ENCODE measurements at regions not wholly inside any gene's neighbourhood (a gene's known extent, or its start where the extent isn't known, plus 50 kb on each side); places are given as distances from the start of the nearest gene placed in this dataset.

GRCh38 chr7:157470017-157470322 lies 133.2 kb downstream of the DNAJB6 start:
- TF ChIP-seq CTCF (IDR thresholded peaks at IDR 0.05) = no peak
- Histone ChIP-seq H3K4me1 (ENCODE audit: insufficient read depth, low read length) (peaks cover 38% of the 10 kb centered on the region), H3K36me3 (ENCODE audit: insufficient read depth, low read length) (no peaks in the 10 kb centered on the region), H3K9me3 (ENCODE audit: control insufficient read depth in 1 of 2, insufficient read depth in 1 of 2, low read length in 2 of 2) (peaks cover 20 to 21% of the 10 kb centered on the region in 2 experiments), H3K4me3 (ENCODE audit: low read length) (no peak overlapping the region), H3K27ac (ENCODE audit: low read depth in 1 of 2, low read length in 2 of 2) (no peak overlapping the region), H3K27me3 (ENCODE audit: control insufficient read depth in 1 of 2, insufficient read depth in 2 of 2, low read length in 2 of 2) (no peaks in the 10 kb centered on the region)
- H3K4me3 Mint-ChIP-seq = no peak overlapping the region
- CTCF ChIA-PET = no interaction called here
- H3K4me1 Mint-ChIP-seq (ENCODE audit: low read depth) = peaks cover 32% of the 10 kb centered on the region
- H3K27ac Mint-ChIP-seq = no peak overlapping the region
- peaks cover 5% of the 10 kb centered on the region for H3K9me3 Mint-ChIP-seq
- no peaks in the 10 kb centered on the region for H3K27me3 Mint-ChIP-seq
- intact Hi-C loops (cut with DNase I, micrococcal nuclease) = loop anchor here in 1 of 2 experiments (2.0 to 5.0 kb wide), 2 partner anchors 21 to 38 kb away; no protein-coding TSS in a partner anchor
- peaks cover 16% of the 10 kb centered on the region for H3K36me3 Mint-ChIP-seq (ENCODE audit: low read depth)
- DNase-seq (no peak), ATAC-seq (ENCODE audit: poor library complexity) (no peak)
- POLR2A ChIA-PET = interaction anchor here (2.1 kb wide), 1 partner anchor 33 kb away, joined by 18 read pairs; no protein-coding TSS in a partner anchor

- Mint-ChIP-seq H3K27me3 (no peaks in the 10 kb centered on the region), H3K36me3 (ENCODE audit: low read depth) (peaks cover 16% of the 10 kb centered on the region), H3K4me3 (peak overlapping the region; percentile 40), H3K27ac (peak overlapping the region; percentile 93), H3K9me3 (peaks cover 5% of the 10 kb centered on the region), H3K4me1 (ENCODE audit: low read depth) (peaks cover 36% of the 10 kb centered on the region)
- Histone ChIP-seq H3K27ac (ENCODE audit: low read depth in 1 of 2, low read length in 2 of 2) (no peak overlapping the region), H3K4me1 (ENCODE audit: insufficient read depth, low read length) (peaks cover 44% of the 10 kb centered on the region), H3K27me3 (ENCODE audit: control insufficient read depth in 1 of 2, insufficient read depth in 2 of 2, low read length in 2 of 2) (no peaks in the 10 kb centered on the region), H3K9me3 (ENCODE audit: control insufficient read depth in 1 of 2, insufficient read depth in 1 of 2, low read length in 2 of 2) (peaks cover 20 to 21% of the 10 kb centered on the region in 2 experiments), H3K4me3 (ENCODE audit: low read length) (no peak overlapping the region), H3K36me3 (ENCODE audit: insufficient read depth, low read length) (no peaks in the 10 kb centered on the region)
- ChIA-PET POLR2A (interaction anchor here (0.9 to 2.7 kb wide), 13 partner anchors 9 to 244 kb away, joined by 4 to 22 read pairs (median 7); no protein-coding TSS in a partner anchor), CTCF (no interaction called here)
- ATAC-seq (ENCODE audit: poor library complexity) (no peak), DNase-seq (no peak)
- no peak for TF ChIP-seq CTCF (IDR thresholded peaks at IDR 0.05)
- intact Hi-C loops (cut with DNase I, micrococcal nuclease) = loop anchor here in 1 of 2 experiments (1.0 to 5.0 kb wide), 3 partner anchors 20 to 38 kb away; no protein-coding TSS in a partner anchor
Observed at GRCh38 chr7:157470701-157471131, 133.9 kb downstream of the DNAJB6 start.

DNA sequence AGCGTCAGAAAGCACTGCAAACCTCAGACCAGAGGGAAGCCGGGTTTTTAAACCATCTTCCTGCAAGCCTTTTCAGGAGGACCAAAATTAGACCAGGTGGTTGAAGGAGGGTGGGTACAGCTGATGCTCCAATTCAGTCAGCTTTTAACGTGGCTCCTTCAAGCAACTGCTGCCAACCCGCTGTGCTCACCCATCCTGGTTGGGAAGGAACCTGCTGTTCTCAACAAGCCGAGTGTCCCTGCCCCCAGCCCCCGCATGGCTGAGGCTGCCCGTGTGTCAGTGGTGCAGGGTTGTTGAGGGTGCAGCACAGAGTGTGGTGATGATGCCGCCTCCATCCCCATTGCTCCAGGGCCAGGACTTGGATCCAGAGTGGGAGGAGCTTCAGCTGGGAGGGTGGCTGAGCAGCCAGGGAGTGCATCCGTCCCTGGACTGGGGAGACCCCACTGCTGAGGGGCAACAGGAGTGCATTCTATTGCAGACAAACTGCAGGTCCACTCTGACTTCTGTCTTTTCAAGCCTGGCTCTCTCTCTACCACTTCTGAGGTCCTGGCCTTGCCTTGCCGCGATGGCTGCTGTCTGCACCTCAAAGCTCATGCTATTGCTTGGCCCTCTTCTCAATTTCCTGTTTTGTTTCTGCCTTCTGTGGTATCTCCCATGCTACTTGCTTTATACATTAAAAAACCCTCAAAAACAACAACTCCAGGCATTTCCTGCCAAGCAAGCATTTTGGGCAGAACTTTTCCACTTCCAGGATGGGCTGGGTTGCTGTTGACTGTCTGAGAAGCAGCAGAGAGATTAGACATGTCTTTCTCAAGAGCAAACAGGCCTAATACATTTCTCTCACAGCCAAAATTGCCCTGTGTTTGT lies 134.7 kb downstream of the DNAJB6 start:
- TF ChIP-seq CTCF (IDR thresholded peaks at IDR 0.05) = no peak
- Mint-ChIP-seq H3K9me3 (peaks cover 5% of the 10 kb centered on the region), H3K4me1 (ENCODE audit: low read depth) (peaks cover 44% of the 10 kb centered on the region), H3K4me3 (peak overlapping the region; percentile 40), H3K27me3 (no peaks in the 10 kb centered on the region), H3K36me3 (ENCODE audit: low read depth) (peaks cover 16% of the 10 kb centered on the region), H3K27ac (peak overlapping the region; percentile 93)
- Histone ChIP-seq H3K4me3 (ENCODE audit: low read length) (no peak overlapping the region), H3K27ac (ENCODE audit: low read depth in 1 of 2, low read length in 2 of 2) (peak overlapping the region; percentile 62 to 75), H3K27me3 (ENCODE audit: control insufficient read depth in 1 of 2, insufficient read depth in 2 of 2, low read length in 2 of 2) (no peaks in the 10 kb centered on the region), H3K36me3 (ENCODE audit: insufficient read depth, low read length) (no peaks in the 10 kb centered on the region), H3K9me3 (ENCODE audit: control insufficient read depth in 1 of 2, insufficient read depth in 1 of 2, low read length in 2 of 2) (peaks cover 20 to 21% of the 10 kb centered on the region in 2 experiments), H3K4me1 (ENCODE audit: insufficient read depth, low read length) (peaks cover 48% of the 10 kb centered on the region)
- ChIA-PET POLR2A (interaction anchor here (0.7 to 2.7 kb wide), 20 partner anchors 9 to 399 kb away, joined by 3 to 22 read pairs (median 4); no protein-coding TSS in a partner anchor), CTCF (no interaction called here)
- intact Hi-C loops (cut with DNase I, micrococcal nuclease) = loop anchor here in 1 of 2 experiments (1.0 to 5.0 kb wide), 3 partner anchors 19 to 39 kb away; no protein-coding TSS in a partner anchor
- peak; percentile 80 for ATAC-seq (ENCODE audit: poor library complexity)
- DNase-seq = peak in 13 of 14 experiments; percentile 12 to 72 (median 41)
